ENCODE measurements at regions not wholly inside any gene's neighbourhood (a gene's known extent, or its start where the extent isn't known, plus 50 kb on each side); places are given as distances from the start of the nearest gene placed in this dataset.

DNA sequence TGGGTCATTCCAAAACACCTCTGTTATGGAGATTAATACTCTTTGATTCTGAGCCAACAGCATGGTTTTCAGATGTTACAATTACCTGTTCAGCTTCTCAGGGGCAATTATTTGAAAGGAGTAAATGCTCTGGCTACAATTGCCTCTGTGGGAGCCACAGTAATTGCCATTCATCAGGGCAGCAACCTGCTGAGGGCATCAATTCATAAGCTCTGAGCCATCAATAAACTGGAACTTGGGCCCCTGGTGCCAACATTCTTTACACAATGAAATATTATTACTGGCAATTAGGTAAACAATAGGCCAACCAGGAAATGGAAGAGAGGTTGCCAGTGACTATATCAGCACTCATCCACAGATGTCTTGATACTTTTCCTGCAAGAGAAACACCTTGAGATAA lies 660.8 kb downstream of the MECOM start:
- H3K27me3 ChIP-seq (ENCODE audit: insufficient read depth, low read length) = no peaks in the 10 kb centered on the region
- no peaks in the 10 kb centered on the region for H3K36me3 ChIP-seq (ENCODE audit: insufficient read depth, low read length)
- H3K4me2 ChIP-seq (ENCODE audit: insufficient read depth, low read length) = no peak overlapping the region
- TF ChIP-seq, protein P1, sequence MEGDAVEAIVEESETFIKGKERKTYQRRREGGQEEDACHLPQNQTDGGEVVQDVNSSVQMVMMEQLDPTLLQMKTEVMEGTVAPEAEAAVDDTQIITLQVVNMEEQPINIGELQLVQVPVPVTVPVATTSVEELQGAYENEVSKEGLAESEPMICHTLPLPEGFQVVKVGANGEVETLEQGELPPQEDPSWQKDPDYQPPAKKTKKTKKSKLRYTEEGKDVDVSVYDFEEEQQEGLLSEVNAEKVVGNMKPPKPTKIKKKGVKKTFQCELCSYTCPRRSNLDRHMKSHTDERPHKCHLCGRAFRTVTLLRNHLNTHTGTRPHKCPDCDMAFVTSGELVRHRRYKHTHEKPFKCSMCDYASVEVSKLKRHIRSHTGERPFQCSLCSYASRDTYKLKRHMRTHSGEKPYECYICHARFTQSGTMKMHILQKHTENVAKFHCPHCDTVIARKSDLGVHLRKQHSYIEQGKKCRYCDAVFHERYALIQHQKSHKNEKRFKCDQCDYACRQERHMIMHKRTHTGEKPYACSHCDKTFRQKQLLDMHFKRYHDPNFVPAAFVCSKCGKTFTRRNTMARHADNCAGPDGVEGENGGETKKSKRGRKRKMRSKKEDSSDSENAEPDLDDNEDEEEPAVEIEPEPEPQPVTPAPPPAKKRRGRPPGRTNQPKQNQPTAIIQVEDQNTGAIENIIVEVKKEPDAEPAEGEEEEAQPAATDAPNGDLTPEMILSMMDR (IDR thresholded peaks at IDR 0.05; ENCODE audit: extremely low read depth, low read depth, low read length) = no peak
- H3K79me2 ChIP-seq (ENCODE audit: insufficient read depth, low read length) = no peaks in the 10 kb centered on the region
- H3K4me1 ChIP-seq (ENCODE audit: insufficient read depth, low read length) = no peaks in the 10 kb centered on the region
- no peak overlapping the region for H2AFZ ChIP-seq (ENCODE audit: low read length)
- no peak overlapping the region for H3K27ac ChIP-seq (ENCODE audit: low read depth, low read length)
- no peak overlapping the region for H3K4me3 ChIP-seq (ENCODE audit: insufficient read depth, low read length)
- no peak for DNase-seq (ENCODE audit: insufficient read length, low spot score, missing footprints)
- H4K20me1 ChIP-seq (ENCODE audit: insufficient read depth, low read length) = no peaks in the 10 kb centered on the region
- H3K9me3 ChIP-seq (ENCODE audit: low read depth, low read length) = no peaks in the 10 kb centered on the region

DNA sequence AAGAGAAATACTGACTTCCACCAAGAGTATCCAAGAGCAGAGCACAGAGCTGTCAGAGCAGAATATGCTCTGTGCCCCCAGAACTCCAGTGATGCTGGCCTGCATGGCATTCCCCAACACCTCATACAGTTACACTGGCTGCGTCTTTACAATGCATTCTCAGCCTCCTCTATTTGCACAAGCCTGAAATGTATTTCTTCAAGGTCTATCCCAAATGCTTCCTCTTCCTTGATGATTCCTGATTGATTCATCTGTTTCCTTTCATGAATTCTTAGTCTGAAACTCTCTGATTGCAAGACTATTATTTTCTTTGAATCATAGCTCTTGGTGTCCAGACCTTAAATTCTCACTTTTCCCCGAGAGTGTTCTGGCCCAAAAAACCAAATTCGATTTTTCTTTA lies 664.7 kb downstream of the MECOM start:
- no peak for DNase-seq (ENCODE audit: insufficient read length, low spot score, missing footprints)
- TF ChIP-seq, protein P1 (IDR thresholded peaks at IDR 0.05; ENCODE audit: extremely low read depth, low read depth, low read length) = no peak
- no peak overlapping the region for H3K4me2 ChIP-seq (ENCODE audit: insufficient read depth, low read length)
- no peaks in the 10 kb centered on the region for H3K27me3 ChIP-seq (ENCODE audit: insufficient read depth, low read length)
- H2AFZ ChIP-seq (ENCODE audit: low read length) = peak overlapping the region; percentile 48
- no peaks in the 10 kb centered on the region for H3K79me2 ChIP-seq (ENCODE audit: insufficient read depth, low read length)
- no peaks in the 10 kb centered on the region for H3K9me3 ChIP-seq (ENCODE audit: low read depth, low read length)
- no peaks in the 10 kb centered on the region for H4K20me1 ChIP-seq (ENCODE audit: insufficient read depth, low read length)
- H3K36me3 ChIP-seq (ENCODE audit: insufficient read depth, low read length) = no peaks in the 10 kb centered on the region
- no peak overlapping the region for H3K4me3 ChIP-seq (ENCODE audit: insufficient read depth, low read length)
- H3K27ac ChIP-seq (ENCODE audit: low read depth, low read length) = no peak overlapping the region
- H3K4me1 ChIP-seq (ENCODE audit: insufficient read depth, low read length) = no peaks in the 10 kb centered on the region

DNA sequence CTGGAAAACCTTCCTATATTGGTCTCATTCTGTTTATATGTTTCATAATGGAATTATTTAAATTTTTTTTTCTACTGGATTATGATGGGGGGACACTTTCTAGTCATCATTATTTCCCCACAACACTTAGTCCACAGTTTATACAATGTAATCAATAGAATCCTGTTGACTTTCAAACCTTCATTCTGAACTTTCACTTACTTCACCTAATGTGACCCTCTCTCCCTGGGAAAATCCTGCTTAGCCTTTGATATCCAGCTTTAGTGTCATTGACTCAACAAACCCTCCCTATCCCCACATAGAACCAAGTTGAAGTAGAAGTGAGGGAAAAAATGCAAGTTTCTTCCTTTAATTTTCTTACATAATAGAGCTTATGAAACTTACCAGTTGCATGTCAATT lies 666.0 kb downstream of the MECOM start:
- no peak for DNase-seq (ENCODE audit: insufficient read length, low spot score, missing footprints)
- no peaks in the 10 kb centered on the region for H3K9me3 ChIP-seq (ENCODE audit: low read depth, low read length)
- H3K27ac ChIP-seq (ENCODE audit: low read depth, low read length) = no peak overlapping the region
- H3K4me2 ChIP-seq (ENCODE audit: insufficient read depth, low read length) = no peak overlapping the region
- H3K36me3 ChIP-seq (ENCODE audit: insufficient read depth, low read length) = no peaks in the 10 kb centered on the region
- H2AFZ ChIP-seq (ENCODE audit: low read length) = peak overlapping the region; percentile 9
- H3K79me2 ChIP-seq (ENCODE audit: insufficient read depth, low read length) = no peaks in the 10 kb centered on the region
- no peaks in the 10 kb centered on the region for H3K4me1 ChIP-seq (ENCODE audit: insufficient read depth, low read length)
- no peaks in the 10 kb centered on the region for H4K20me1 ChIP-seq (ENCODE audit: insufficient read depth, low read length)
- no peaks in the 10 kb centered on the region for H3K27me3 ChIP-seq (ENCODE audit: insufficient read depth, low read length)
- TF ChIP-seq, protein P1 (IDR thresholded peaks at IDR 0.05; ENCODE audit: extremely low read depth, low read depth, low read length) = no peak
- H3K4me3 ChIP-seq (ENCODE audit: insufficient read depth, low read length) = no peak overlapping the region

DNA sequence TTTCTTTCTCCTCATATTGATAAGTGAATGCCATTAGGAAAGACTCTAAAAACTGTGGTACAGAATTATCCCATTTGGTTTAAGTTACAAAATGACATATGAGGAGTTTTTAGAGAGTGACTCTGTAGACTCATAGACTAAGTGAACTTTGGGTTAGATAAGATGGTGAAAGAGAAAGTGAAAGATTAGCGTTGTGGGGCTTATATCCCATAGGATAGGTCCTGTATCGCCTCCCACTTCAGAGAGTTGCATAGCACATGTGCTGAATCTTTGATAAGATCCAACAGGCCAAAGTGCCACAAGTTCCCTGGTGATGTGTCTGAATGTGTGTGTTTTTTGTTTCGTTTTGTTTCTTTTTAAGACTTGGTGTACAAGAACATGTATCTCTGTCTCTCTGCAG lies 666.9 kb downstream of the MECOM start:
- Histone ChIP-seq H3K36me3 (ENCODE audit: insufficient read depth, low read length) (no peaks in the 10 kb centered on the region), H3K4me2 (ENCODE audit: insufficient read depth, low read length) (no peak overlapping the region), H3K27ac (ENCODE audit: low read depth, low read length) (no peak overlapping the region), H3K9me3 (ENCODE audit: low read depth, low read length) (no peaks in the 10 kb centered on the region), H3K27me3 (ENCODE audit: insufficient read depth, low read length) (no peaks in the 10 kb centered on the region), H4K20me1 (ENCODE audit: insufficient read depth, low read length) (no peaks in the 10 kb centered on the region), H2AFZ (ENCODE audit: low read length) (peak overlapping the region; percentile 25), H3K79me2 (ENCODE audit: insufficient read depth, low read length) (no peaks in the 10 kb centered on the region), H3K4me1 (ENCODE audit: insufficient read depth, low read length) (no peaks in the 10 kb centered on the region), H3K4me3 (ENCODE audit: insufficient read depth, low read length) (no peak overlapping the region)
- TF ChIP-seq, protein P1 (IDR thresholded peaks at IDR 0.05; ENCODE audit: extremely low read depth, low read depth, low read length) = no peak
- DNase-seq (ENCODE audit: insufficient read length, low spot score, missing footprints) = no peak
